Stimulated activated naive CD4-positive, alpha-beta T cell (primary cell): ENCODE measurements at regions not wholly inside any gene's neighbourhood (a gene's known extent, or its start where the extent isn't known, plus 50 kb on each side); places are given as distances from the start of the nearest gene placed in this dataset.

Experiments
- DNase-seq, 6 experiments: peaks; one replicate each; lab custom pipeline; 2025; lab: John Stamatoyannopoulos, UW

DNA sequence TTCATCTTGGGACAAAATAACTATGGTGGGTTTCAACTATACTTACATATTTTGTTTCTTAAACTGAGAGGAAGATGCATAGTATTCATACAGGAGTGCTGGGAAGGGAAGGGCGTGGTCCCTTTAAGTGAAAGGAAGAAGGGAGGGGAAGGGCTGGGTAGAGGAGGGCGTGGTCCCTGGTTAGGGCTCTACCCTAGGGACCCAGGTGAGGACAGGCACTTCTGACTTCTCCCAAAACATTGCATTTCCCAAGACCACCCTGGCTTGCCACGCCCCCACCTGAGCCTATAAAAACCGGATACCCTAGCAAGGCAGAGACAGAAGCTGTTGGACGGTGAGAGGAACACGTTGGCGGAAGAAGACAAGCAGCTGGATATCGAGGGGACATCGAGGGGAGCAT lies 157.6 kb upstream of the PLXNA4 start:
- no peak for DNase-seq

DNA sequence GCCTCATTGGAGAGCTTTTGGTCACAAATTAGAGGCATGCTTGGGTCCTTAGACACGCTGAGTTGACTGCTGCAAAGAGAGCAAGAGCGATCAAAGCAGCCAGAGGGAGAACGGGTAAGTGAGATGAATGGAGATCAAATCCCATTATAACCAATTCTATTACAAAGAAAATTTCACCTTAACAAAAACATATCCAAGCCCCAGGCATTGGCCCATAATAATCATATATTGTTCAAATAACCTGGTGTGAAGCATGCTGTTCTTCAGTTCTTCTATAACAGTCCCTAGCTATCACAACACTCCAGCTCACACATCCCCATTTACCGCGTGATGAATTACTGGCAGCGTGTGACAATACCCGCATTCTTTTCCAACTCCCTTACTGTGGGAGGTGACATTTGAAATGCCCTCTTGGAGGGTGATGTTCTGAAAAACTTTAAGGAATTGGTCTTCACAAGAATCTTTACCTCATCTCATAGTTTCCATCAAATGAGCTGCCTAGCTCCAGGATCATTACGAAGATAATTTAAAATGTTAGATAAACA lies 156.1 kb upstream of the PLXNA4 start:
- DNase-seq, result no peak

GRCh38 chr7:132730105-132730504 lies 153.8 kb upstream of the PLXNA4 start:
- no peak for DNase-seq

GRCh38 chr7:132723506-132724081 lies 147.3 kb upstream of the PLXNA4 start:
- DNase-seq, result no peak

GRCh38 chr7:132720835-132721234 lies 144.6 kb upstream of the PLXNA4 start:
- DNase-seq, result no peak

GRCh38 chr7:132713893-132714292 lies 137.6 kb upstream of the PLXNA4 start:
- DNase-seq, result no peak

- DNase-seq, result peak in 2 of 6 experiments; percentile 3 to 5
Measured at GRCh38 chr7:132709971-132710567, 133.8 kb upstream of the PLXNA4 start.

GRCh38 chr7:132708470-132708869 lies 132.2 kb upstream of the PLXNA4 start:
- DNase-seq, result no peak

GRCh38 chr7:132705146-132705545 lies 128.9 kb upstream of the PLXNA4 start:
- DNase-seq, result no peak

GRCh38 chr7:132703742-132704141 lies 127.5 kb upstream of the PLXNA4 start:
- no peak for DNase-seq

DNA sequence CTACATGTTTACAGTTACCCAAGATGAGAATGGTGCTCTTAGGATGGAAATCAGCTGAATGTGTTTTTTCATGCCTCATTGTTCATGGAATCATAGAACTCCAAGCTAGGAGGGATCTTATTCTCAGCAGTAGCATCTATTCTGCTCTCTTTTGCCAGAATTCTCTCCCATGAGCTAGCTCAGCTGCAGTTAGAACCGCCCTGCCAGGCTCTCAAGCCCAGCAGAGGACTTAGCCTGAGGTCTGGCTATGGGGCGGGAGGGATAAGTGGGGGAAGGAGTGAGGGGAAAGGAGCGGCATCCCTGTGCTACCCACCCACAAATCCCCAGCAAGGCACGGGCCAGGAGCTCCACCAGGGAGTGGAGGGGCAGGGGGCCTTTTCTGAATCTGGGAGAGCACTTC lies 120.7 kb upstream of the PLXNA4 start:
- no peak for DNase-seq

- DNase-seq, result no peak
Measured at GRCh38 chr7:132696332-132696731, 120.1 kb upstream of the PLXNA4 start.

DNA sequence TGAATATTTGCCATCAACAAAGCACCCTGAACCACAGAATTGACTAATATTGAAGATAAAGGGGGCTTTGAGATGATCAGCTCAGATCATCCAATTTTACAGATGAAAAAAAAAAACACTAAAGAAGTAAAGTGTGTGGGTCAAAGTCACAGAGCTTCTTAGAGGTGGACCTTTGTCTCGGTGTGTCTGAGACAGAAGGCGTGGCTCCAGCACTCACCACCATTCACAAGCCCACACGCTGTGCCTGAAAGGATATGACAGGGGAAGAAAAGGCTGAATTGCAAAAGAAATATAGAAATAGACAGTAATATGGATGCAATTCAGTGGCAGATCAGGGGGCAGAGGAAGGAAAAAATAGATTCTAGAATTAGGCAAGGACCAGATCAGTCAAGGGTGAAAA lies 114.9 kb upstream of the PLXNA4 start:
- no peak for DNase-seq

DNA sequence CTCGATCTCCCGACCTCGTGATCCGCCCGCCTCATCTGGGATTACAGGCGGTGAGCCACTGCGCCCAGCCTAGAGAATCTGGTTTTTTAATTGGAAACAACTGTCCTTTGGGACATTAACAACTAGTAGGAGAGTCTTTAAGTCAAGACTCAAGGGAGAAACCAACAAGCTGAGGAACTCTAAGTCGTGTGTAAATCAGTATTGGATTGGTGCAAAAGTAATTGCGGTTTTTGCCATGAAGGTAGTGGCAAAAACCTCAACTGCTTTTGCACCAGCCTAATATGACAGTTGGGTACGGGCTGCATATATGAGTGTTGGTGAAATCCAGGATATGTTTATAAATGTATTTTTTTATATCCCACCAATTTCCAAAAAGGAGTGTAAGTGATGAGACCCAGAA lies 113.9 kb upstream of the PLXNA4 start:
- no peak for DNase-seq

GRCh38 chr7:132687981-132688383 lies 111.7 kb upstream of the PLXNA4 start:
- no peak for DNase-seq

DNA sequence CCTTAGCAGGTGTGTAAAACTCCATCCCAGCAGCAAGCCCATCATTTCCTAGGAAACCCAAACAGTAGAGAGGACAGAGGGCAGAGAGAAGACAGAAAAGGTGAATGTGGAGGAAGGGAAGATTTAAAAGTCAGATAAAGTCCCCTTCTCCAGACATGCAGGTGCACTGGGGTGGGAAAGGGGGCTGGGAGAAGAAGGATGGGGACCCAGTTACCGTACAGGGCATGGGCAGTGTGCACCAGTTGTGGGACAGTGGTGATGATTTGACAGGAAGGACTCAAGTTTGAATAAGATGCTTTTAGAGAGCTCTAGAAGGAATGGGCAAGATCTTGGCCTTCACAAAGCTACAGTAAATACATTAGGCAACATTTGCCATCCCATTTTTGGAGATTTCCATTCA lies 110.7 kb upstream of the PLXNA4 start:
- no peak for DNase-seq

DNA sequence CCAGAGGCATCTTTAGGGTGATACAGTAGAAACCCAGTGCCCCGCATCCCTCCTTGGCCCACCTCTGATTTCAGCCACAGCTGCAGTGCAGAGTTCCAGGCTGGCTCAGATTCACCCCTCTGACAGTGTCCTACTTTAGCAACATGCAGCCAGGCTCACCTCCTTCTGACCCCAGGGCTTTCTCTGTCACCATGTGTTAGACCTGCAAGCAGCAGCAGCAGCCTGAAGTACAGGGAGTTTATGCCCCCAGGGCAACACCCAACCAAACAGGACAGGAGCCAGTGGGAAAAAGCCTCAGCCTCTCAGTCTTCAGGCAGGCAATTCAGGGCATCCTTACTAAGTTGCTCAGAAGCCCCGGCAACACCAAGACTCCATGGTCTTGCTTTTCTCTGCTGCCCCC lies 109.0 kb upstream of the PLXNA4 start:
- no peak for DNase-seq

- DNase-seq, result no peak
Measured at GRCh38 chr7:132683896-132684690, 107.8 kb upstream of the PLXNA4 start.

DNA sequence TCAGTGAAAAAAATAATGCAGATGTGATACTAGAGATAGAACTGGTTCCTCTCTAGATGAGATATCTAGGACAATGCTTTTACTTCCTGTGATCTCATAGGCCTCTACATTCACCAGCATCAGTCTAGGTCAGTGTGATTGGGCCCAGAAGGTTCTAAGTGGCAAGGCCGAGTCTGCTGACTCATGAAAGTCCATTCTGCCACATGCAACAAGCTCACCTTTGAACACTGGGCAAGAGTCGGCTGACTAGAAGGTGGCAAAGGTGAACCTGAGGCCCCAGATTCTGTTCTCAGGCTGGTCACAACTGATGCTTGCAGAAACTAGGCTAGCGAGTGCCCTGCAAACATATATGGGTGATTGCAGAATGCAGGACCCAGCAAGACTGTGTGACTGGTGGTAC lies 105.7 kb upstream of the PLXNA4 start:
- DNase-seq, result no peak

GRCh38 chr7:132680590-132680989 lies 104.3 kb upstream of the PLXNA4 start:
- no peak for DNase-seq

DNA sequence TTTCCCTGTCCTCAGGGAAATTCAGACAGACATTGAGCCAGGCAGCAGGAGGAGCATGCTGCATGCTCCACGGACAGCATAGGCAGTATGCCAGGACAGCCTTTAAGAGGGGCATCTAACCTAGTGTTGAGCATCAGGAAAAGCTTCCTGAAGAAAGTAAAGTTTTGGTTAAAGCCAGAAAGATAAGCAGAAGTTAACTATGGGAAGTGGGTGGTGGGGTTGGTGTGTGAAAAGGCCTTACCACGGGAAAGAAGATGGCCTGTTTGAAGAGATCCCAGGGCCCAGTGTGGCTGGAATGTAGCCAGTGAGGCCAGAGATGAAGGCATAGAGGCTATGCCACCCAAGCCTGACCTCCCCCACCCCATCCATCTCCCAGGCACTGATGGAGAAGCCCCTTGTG lies 102.4 kb upstream of the PLXNA4 start:
- no peak for DNase-seq

- DNase-seq, result no peak
Measured at GRCh38 chr7:132677918-132678317, 101.6 kb upstream of the PLXNA4 start.
